Astrocyte (in vitro differentiated cells and primary cell): ENCODE measurements at regions not wholly inside any gene's neighbourhood (a gene's known extent, or its start where the extent isn't known, plus 50 kb on each side); places are given as distances from the start of the nearest gene placed in this dataset.

ENCODE experiments used
- CTCF ChIP-seq: IDR thresholded peaks from 2 replicates; pipeline ENCODE4 v1.5.1; 2011; ENCODE audit warnings: low read depth, mild to moderate bottlenecking, inconsistent platforms, low read length, moderate library complexity; ENCODE audit not compliant: insufficient read depth
- EZH2 ChIP-seq: IDR thresholded peaks from 2 replicates; pipeline ENCODE4 v1.6.1; 2012; ENCODE audit warnings: mild to moderate bottlenecking, low read length, inconsistent platforms; ENCODE audit not compliant: insufficient read depth

- no peak for TF ChIP-seq EZH2
- TF ChIP-seq CTCF, result no peak
Observed at GRCh38 chr7:124310934-124311390, 278.1 kb upstream of the TMEM229A start.
